Ascending aorta (tissue), 2 donors: ENCODE measurements at regions not wholly inside any gene's neighbourhood (a gene's known extent, or its start where the extent isn't known, plus 50 kb on each side); places are given as distances from the start of the nearest gene placed in this dataset.
A peak's percentile ranks its signal among the peaks of the same experiment; 100 is the strongest.

Experiments
- DNase-seq, 2 donors: peaks; one replicate each; pipeline ENCODE4 v3.0.0-alpha.2; 2019; ENCODE audit warnings: low spot score in 2 of 2
- H3K27ac ChIP-seq, 2 donors: fragments of 200-600 bp; sonication (generic); one replicate each; pipeline ENCODE4 v1.5.1; 2016 to 2017; ENCODE audit warnings: mild to moderate bottlenecking in 1 of 2
- H3K27me3 ChIP-seq: fragments of 200-600 bp; sonication (generic); one replicate; pipeline ENCODE4 v1.5.1; 2017
- H3K36me3 ChIP-seq, 2 donors: fragments of 200-600 bp; sonication (generic); one replicate each; pipeline ENCODE4 v1.5.1; 2016
- H3K4me1 ChIP-seq, 2 donors: fragments of 200-600 bp; sonication (generic); one replicate each; pipeline ENCODE4 v1.5.1; 2016 to 2017; ENCODE audit warnings: mild to moderate bottlenecking in 1 of 2
- H3K4me3 ChIP-seq, 2 donors: fragments of 200-600 bp; sonication (generic); one replicate each; pipeline ENCODE4 v1.5.1; 2016 to 2017; ENCODE audit warnings: mild to moderate bottlenecking in 1 of 2
- H3K9me3 ChIP-seq, 2 donors: fragments of 200-600 bp; sonication (generic); one replicate each; pipeline ENCODE4 v1.5.1; 2016
- intact Hi-C: fragments of 100-400 bp; cut with DNase I; formaldehyde crosslinking; loops from one replicate; pipeline ENCODE4 v1.15.1; 2023
- TF ChIP-seq, protein P1 (sequence below), 3 experiments: fragments of 200-600 bp in 2 of 3; fragments of 450-650 bp in 1 of 3; sonication (generic) in 2 of 3; IDR thresholded peaks; one replicate each; pipeline ENCODE4 v1.5.1; 2016 to 2019; ENCODE audit warnings: antibody characterized with exemption in 3 of 3, mild to moderate bottlenecking in 1 of 3, moderate library complexity in 1 of 3

DNA sequence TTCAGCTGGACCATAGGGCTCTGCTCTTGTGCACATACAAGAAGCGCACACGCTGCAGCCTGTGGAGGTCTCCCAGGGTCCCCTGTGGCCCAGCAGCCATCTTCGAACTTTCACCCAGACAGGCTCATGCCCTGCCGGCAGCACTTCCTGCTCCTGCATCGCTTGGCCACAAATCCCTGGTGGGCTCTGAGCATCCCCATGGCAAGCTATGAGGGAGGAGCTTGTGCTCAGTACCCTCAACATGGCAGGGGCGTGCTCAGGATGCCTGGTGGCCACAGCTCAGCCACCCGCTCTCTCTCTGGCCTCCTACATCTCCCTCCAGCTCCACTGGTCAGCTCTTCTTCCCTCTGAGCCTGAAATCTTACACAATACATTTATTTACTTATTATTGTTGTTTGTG is 63.7 kb downstream of the IRX2 start:
- Histone ChIP-seq H3K4me1 (no peaks in the 10 kb centered on the region), H3K4me3 (no peak overlapping the region), H3K9me3 (no peaks in the 10 kb centered on the region), H3K36me3 (no peaks in the 10 kb centered on the region), H3K27ac (no peak overlapping the region), H3K27me3 (no peaks in the 10 kb centered on the region)
- TF ChIP-seq, protein P1, sequence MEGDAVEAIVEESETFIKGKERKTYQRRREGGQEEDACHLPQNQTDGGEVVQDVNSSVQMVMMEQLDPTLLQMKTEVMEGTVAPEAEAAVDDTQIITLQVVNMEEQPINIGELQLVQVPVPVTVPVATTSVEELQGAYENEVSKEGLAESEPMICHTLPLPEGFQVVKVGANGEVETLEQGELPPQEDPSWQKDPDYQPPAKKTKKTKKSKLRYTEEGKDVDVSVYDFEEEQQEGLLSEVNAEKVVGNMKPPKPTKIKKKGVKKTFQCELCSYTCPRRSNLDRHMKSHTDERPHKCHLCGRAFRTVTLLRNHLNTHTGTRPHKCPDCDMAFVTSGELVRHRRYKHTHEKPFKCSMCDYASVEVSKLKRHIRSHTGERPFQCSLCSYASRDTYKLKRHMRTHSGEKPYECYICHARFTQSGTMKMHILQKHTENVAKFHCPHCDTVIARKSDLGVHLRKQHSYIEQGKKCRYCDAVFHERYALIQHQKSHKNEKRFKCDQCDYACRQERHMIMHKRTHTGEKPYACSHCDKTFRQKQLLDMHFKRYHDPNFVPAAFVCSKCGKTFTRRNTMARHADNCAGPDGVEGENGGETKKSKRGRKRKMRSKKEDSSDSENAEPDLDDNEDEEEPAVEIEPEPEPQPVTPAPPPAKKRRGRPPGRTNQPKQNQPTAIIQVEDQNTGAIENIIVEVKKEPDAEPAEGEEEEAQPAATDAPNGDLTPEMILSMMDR (IDR thresholded peaks at IDR 0.05) = no peak
- intact Hi-C loops = no loop called here
- no peak for DNase-seq

DNA sequence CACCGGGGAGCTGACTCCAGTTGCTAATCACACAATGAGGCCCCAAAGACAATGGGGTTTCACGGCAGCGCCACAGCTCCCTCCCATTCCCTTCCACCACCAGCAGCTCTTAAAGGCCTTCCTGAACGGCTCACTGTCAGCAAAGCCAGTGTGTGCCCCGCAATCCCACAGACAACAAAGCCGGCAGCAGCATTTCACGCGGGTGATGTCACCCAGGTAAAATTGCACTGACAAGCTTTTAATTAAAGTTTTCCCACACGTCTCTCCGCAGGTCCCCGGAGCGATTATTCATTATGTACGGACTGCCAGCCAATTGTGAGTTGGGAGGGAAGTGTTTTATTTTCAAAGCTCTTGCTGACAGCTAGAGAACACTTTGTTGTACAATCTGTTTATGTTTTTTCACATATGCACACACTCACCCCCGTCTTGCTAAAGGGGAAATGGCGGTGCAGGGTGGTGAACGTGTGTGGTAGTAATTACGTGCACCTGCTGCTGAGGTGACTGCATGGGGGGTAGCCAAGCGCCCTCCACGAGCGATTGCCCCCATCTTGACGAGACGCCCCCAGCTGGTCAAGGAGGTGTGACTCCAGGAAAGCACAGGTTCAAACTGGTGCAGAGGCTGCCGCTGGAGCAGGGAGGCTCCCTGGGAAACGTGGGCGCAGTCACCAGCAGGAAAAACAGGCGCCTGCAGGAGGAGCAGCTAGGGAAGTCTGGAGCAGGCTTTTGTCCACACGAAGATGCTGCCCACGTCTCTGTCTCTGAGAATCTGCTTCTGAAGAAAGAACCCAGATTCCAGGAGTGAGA is 65.0 kb downstream of the IRX2 start:
- TF ChIP-seq, protein P1 (IDR thresholded peaks at IDR 0.05) = no peak
- H3K36me3 ChIP-seq = no peaks in the 10 kb centered on the region
- intact Hi-C loops = no loop called here
- H3K4me1 ChIP-seq = no peaks in the 10 kb centered on the region
- no peaks in the 10 kb centered on the region for H3K27me3 ChIP-seq
- no peak overlapping the region for H3K4me3 ChIP-seq
- DNase-seq = no peak
- H3K27ac ChIP-seq = no peak overlapping the region
- no peaks in the 10 kb centered on the region for H3K9me3 ChIP-seq

DNA sequence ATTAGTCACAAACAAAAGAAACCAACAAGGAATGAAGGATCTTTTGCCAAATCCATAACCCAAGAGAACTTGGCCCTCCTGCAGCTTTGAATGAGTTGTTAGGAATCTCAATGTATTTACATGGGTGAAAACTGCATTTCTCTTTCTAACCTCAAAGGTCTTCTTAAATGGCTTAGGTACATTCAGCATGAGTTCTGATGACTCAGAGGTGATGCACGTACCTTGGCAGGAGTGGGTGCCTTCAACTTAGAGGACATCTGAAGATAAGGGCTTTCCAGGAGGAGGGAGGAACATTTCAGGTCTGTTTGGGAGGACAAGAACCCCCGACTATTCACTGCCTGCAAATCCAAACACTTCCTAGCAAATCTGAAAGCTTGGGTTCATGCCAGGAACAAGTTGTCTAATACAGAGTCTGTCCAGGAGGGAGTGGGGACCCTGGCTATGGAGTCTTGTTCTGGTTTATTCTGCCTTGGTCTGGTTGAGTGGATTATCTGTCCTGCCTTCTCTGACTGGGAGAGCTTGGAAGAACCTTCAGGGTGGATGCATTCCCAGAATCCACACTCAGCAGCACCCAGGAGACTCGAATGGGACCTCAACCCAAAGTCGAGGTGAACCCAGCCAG is 65.7 kb downstream of the IRX2 start:
- no peak overlapping the region for H3K4me3 ChIP-seq
- intact Hi-C loops = no loop called here
- H3K4me1 ChIP-seq = no peaks in the 10 kb centered on the region
- no peak overlapping the region for H3K27ac ChIP-seq
- no peak for DNase-seq
- TF ChIP-seq, protein P1 (IDR thresholded peaks at IDR 0.05) = no peak
- H3K36me3 ChIP-seq = no peaks in the 10 kb centered on the region
- no peaks in the 10 kb centered on the region for H3K9me3 ChIP-seq
- H3K27me3 ChIP-seq = no peaks in the 10 kb centered on the region

DNA sequence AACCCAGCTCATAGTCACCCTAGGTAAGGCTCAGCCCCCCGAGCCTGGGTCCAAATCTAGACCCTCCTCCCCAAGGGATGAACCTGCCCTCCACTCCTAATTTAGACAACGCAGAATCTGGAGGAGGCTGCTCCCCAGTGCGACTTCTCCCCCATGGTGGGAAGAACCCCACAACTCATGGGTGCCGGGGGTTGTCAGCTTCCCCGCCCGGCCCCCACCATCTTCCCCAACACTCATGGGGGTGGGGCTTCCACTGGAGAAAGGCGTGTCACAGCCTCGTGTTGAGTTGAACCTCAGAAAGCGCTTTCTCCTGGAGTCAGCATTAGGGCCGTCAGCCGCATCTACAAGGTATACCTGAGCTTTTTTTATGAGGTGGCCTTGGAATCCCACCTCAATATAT is 66.9 kb downstream of the IRX2 start:
- intact Hi-C loops = no loop called here
- peak in 1 of 2 donors; percentile 4 for DNase-seq
- no peaks in the 10 kb centered on the region for H3K36me3 ChIP-seq
- H3K4me1 ChIP-seq = no peaks in the 10 kb centered on the region
- H3K9me3 ChIP-seq = no peaks in the 10 kb centered on the region
- no peaks in the 10 kb centered on the region for H3K27me3 ChIP-seq
- H3K27ac ChIP-seq = no peak overlapping the region
- TF ChIP-seq, protein P1 (IDR thresholded peaks at IDR 0.05) = no peak
- no peak overlapping the region for H3K4me3 ChIP-seq

DNA sequence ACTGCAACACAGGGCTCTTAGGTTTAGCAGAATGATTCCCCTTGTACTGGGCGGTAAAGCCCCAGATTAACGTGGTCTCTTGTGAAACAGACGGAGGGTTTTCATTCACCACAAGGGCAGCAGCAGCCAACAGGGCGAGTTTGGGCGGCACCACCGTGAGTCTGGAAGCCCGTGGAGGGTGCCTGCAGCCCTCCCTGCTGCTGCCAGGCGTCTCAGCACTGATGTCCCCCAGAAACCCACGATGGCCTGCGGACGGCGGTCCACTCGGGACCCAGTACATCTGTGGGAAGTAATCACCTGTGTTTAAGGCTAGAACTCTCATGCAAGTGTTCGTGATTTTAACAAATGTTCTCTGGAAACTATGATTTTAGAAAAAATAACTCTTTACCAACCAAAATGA is 67.8 kb downstream of the IRX2 start:
- TF ChIP-seq, protein P1 (IDR thresholded peaks at IDR 0.05) = no peak
- Histone ChIP-seq H3K27ac (no peak overlapping the region), H3K36me3 (no peaks in the 10 kb centered on the region), H3K4me1 (no peaks in the 10 kb centered on the region), H3K9me3 (no peaks in the 10 kb centered on the region), H3K27me3 (no peaks in the 10 kb centered on the region), H3K4me3 (no peak overlapping the region)
- intact Hi-C loops = no loop called here
- no peak for DNase-seq
